Activated gamma-delta T cell treated with Interleukin-2 at 50 U/mL for 16 hours (primary cell): ENCODE measurements at regions not wholly inside any gene's neighbourhood (a gene's known extent, or its start where the extent isn't known, plus 50 kb on each side); places are given as distances from the start of the nearest gene placed in this dataset.

ENCODE experiments used
- DNase-seq: peaks from one replicate; pipeline ENCODE4 v3.0.0-alpha.2; 2020

GRCh38 chr2:12932192-12932591 is 215.5 kb downstream of the TRIB2 start:
- no peak for DNase-seq

DNA sequence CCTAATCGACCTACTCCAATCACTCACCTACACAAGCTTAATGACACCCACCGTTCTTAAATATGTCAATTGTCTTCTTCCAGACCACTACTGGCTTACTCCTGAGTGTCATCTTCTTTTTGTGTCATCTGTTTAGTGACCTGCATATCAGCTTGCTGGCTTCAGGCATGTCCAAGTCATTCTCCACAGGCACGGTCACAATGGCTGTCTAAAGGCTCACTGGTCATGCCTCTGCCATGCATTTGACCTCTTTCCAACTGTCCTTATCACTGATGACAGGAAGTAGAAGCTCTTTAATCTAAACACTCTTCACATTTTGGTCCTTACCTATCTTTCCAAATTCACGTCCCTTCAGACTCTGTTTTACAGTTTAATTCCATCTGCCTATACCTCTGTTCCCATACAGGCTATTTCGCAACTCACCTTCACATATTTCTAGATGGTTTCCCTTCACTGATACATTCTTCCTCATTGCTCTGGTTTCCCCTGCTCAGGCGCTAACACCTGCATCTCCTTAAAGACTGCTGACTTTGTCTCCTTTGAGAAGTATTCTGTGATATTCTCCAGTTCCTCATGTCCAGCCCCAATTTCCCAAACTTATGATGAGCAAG is 217.5 kb downstream of the TRIB2 start:
- no peak for DNase-seq

DNA sequence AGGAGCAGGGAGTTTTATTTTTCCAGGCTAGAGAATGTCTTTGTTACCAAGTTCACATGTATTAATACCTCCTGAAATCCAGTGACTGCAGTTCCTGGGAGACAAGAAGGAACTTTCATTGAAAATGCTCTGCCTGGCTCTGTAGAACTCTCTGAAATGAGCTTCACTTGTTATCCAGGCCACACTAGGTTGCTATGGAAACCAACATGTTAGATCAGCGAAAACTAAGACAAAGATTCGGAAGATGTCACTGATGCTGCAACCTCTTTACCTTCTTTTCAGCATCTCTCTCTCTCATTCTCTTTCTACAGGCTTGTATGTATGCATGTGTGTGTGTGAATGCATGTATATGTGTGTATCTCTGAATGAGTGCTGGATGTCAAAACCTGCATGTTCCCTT is 218.5 kb downstream of the TRIB2 start:
- no peak for DNase-seq

- DNase-seq: no peak
Measured at GRCh38 chr2:12935796-12936195, 219.1 kb downstream of the TRIB2 start.

DNA sequence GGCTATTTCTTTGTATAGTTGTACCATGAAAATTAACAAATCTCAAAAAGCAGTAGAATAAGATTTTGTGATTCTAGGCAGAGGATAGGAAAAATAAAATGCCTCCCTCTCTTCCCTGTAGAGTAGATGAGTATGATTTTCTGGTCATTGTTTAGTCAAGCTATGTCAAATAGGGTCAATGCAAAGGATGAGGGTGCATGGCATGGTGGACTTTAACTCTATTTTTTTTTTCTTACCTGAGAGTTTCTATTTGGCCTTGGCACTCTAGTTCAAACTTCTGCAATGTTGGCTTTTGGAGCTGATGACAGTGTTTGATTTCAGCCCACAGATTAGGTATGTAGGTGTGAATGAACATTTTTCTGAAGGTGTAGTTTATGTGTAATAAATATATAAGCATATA is 224.5 kb downstream of the TRIB2 start:
- DNase-seq: no peak

DNA sequence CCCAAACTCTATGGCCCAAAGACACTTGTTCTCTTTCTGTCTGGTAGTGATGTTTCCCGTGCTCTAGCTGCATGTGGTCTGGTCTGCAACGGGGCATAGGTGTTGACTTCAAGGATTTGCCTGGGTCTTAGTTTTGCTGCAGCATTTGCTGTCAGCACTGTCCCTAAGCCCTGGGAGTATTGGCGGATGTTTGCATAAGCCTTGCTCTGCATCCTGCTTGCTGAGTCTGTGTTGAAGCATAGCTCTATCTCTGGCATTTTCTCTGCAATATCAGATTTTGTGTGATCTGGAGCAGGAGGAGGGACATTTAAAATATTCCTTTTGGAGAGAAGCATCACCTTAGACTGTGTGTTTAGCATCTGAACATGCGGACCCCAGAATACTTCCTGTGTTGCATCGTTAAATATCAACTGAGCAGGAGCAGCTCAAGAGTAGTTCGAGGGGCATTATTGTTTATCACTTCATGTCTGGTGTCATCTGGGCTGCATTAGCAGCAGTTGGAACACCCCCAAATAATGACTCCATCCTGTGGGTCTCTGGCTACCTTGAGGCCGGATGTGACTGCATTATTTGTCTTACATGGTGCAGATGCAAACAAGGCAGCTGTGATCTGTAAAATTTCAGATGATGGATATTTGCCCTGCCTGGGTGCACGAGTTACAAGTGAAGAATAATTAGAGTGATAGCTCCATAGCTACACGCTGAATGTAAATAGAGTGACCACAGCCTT is 231.7 kb downstream of the TRIB2 start:
- no peak for DNase-seq

DNA sequence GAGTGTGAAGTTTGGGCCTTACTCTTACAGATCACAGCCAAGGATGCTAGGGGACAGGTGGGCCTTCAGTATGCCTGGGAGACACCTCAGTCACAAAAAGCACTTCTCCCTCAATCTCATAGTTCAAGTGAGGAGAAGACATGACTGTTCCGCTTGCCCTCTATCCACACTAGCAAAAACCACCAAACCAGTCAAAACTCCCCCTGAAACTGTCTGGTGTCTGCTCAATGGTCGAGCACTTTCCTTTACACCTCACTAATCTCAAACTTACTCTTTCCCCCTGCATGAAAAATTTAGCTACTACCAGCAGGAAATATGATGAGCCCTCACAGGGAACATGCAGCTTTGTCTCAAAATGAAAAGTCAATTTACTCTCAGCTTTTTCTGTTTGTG is 232.2 kb downstream of the TRIB2 start:
- DNase-seq: no peak

GRCh38 chr2:12949406-12949805 is 232.7 kb downstream of the TRIB2 start:
- no peak for DNase-seq

DNA sequence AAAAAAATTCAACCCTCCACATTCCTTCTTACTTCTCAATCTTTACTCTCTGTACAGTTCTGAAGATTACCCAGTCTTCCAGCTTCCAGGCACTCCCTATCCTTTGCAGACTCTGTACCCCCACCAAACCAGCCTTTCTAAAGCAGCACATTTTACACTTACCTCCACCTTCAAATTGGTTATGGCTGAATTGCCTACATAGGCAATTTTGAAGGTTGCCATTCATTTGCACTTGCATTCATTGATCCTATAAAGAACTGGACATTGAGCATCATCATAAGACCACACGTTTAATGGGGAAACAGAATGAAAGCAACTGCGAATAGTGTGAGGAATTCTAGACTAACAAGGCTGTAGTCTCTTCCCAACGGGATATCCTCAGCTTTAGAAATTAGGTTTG is 233.4 kb downstream of the TRIB2 start:
- DNase-seq: no peak

DNA sequence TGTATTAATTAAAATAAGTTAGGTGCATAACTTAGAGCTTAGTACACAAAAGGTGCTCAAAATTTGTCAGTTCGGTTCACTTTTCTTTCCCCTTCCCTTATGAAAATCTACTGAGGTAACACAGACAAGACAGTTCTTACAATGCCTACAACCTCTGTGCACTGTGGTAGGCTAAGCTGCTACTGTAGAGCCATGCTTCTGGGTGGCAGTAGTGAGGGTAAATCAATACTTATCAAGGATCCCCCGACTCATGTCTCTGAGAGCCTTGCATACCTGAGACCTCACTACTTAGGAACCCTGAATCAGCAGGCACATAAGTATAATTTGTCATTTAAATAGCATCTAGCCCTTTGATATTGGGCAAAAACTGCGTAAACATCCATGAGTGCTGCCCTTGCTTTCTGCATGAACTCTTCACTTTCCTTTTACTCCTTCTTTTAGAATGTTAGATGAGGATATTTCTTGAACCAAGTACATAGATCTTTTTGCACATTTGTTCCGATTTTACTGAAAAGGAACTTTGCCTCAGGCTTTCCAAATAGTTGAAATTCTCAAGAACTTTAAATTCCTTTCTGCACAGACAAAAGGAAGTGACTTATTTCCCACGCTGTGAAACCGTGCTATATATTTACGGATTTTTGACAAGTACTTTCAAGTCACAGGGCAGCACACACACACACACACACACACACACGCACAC is 234.4 kb downstream of the TRIB2 start:
- no peak for DNase-seq

GRCh38 chr2:12951657-12951973 is 234.9 kb downstream of the TRIB2 start:
- no peak for DNase-seq

DNA sequence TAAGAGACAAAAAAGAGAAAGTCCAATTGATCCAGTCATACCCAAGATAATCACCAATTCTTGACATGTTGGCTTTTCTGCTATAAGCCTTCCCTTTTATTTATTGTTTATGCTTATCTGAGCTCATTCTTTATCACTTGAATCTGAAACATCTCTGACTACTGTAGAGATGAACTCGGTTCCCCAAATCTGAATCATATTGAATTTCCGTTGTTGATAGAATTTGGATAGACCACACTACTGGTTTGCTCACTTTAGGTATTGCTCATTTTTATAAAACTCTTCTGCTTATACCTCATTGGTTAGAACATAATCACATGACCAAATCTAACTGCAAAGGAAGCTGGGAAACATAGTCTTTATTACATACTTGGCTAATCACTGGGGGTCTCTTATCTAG is 236.9 kb downstream of the TRIB2 start:
- no peak for DNase-seq

DNA sequence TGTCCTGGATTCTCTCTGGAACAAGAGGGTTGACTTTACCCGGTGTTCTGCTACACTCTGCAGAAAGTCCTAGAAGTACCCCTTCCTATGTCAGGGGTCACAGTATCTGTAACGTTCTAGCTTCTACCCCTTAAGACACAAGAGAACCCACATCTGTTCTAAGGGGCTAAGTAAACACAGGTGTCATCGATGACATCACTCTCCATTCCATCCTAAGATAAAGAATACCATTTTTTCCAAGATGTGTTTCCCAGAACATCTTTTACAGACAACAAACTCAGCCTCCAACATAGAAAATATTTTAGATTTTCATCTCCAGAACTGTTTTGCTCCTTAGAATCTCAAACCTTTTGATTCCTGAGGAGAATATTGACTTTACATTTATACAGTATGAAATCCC is 239.1 kb downstream of the TRIB2 start:
- no peak for DNase-seq

DNA sequence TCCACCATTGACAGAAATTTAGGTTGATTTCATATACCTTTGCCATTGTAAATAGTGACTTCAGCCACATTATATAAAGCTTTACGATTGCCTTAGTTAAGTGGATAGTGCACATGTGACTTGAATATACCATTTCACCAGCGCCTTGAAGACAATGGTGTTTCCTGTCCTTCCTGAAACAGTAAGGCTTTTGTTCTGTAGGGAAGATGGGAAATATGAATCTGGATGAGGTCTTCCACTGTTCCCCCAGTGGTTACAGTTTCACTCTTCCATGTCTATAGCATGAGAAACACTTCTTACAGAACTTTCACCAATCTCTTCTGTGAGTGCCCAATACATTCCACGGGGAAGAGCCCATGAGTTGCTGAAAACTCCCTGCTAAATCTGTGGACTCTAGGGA is 240.5 kb downstream of the TRIB2 start:
- DNase-seq: no peak

- DNase-seq: no peak
Measured at GRCh38 chr2:12959935-12960334, 243.2 kb downstream of the TRIB2 start.

GRCh38 chr2:12960671-12961070 is 243.9 kb downstream of the TRIB2 start:
- DNase-seq: no peak

DNA sequence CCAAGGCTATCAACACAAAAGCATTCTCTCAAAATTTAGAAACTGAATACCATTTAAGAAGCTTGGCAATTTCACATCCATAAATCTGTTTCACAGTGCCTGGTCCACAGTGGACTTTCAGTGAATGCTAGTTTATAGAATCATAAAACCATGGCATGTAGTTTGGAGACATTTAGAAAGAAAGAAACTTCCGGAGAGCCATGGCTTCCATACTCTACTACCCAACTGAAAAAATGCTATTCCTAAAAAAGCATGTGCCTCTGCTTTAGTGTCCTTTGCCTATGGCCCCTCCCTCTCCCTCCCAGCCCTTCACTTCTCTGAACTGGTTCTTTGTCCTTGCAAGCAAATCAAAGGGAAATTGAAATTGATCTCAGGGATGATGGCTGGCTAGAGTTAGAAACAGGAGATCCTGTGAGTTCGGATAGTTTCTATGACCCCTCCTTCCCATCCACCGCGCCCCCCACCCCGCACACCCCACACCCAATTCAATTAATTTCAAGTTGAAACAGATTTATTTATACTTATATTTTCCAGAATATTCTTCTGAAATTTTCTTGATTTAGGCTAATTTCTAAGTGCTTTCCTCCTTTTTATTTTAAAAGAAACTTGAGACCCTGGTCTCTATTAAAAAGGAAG is 248.3 kb downstream of the TRIB2 start:
- DNase-seq: no peak

DNA sequence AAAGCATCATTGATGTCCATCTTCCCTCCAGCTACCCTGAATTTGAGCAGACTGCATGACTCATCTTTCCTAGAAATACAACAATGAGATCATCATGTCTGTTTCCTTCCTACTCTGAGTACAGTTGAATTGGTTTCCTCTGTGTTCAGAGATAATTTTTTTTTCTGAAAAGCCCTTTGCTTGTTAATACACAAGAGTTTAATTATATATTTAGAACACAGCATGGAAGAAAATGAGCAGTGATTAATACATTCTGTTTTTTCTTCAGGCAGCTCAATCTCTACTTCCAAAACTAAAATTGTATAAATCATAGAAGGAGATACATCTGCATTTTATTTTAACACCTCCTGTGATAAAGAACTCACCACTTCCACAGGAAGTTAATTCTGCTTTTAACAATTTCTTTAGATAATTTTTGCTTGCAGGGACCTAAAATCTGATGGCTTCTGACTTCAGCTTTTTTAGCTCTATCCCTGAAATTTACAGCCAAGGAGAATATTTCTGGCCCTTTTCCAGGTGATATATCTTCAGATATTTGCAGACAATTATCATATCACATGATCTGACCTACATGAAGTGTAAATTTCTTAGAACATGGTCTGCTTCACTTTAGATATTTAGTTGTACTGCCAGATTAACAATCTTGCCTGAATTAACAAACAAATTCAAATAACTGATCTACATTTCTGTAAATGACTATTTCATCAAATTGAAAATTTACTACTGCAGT is 249.0 kb downstream of the TRIB2 start:
- no peak for DNase-seq

DNA sequence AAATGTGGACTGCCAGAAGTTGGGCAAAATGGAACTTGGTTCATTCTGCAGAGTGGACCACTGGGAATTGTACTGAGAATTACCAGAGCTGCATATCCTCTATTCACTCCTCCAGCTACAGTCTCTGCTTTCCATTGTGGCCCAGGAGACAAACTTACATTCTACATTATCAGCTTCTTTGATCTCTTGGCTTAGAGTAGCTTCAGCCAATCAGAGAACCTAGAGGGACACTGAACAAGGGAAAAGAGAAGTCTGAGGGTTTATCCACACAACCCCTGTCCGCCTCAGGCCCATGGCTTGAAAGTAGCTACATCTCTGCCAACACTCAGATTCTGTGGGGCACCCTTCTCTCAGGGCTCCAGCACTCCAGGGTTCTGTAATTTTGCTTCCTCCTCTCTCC is 251.1 kb downstream of the TRIB2 start:
- no peak for DNase-seq

GRCh38 chr2:12968399-12968798 is 251.7 kb downstream of the TRIB2 start:
- no peak for DNase-seq

- no peak for DNase-seq
Measured at GRCh38 chr2:12970861-12971260, 254.1 kb downstream of the TRIB2 start.

GRCh38 chr2:12971581-12972365 is 255.0 kb downstream of the TRIB2 start:
- no peak for DNase-seq
